KMS-11 (cell line): ENCODE measurements at regions not wholly inside any gene's neighbourhood (a gene's known extent, or its start where the extent isn't known, plus 50 kb on each side); places are given as distances from the start of the nearest gene placed in this dataset.

Experiments used
- H2AFZ ChIP-seq: fragments of 200-600 bp; sonication (generic); 2 replicates; pipeline ENCODE4 v1.6.1; 2016; ENCODE audit warnings: antibody characterized with exemption, mixed run types, low read depth
- H3K27ac ChIP-seq: fragments of 200-600 bp; sonication (generic); 2 replicates; pipeline ENCODE4 v1.6.1; 2016; ENCODE audit warnings: mild to moderate bottlenecking, mixed run types
- H3K27me3 ChIP-seq: fragments of 200-600 bp; sonication (generic); 2 replicates; pipeline ENCODE4 v1.6.1; 2017; ENCODE audit warnings: mild to moderate bottlenecking, low read depth, mixed run types, moderate library complexity; ENCODE audit not compliant: insufficient read depth
- H3K36me3 ChIP-seq: fragments of 200-600 bp; sonication (generic); 2 replicates; pipeline ENCODE4 v1.6.1; 2017; ENCODE audit warnings: mild to moderate bottlenecking, mixed run types; ENCODE audit not compliant: insufficient read depth
- H3K4me1 ChIP-seq: fragments of 200-600 bp; sonication (generic); 2 replicates; pipeline ENCODE4 v1.6.1; 2016; ENCODE audit warnings: mild to moderate bottlenecking, low read depth, mixed run types; ENCODE audit not compliant: poor library complexity, severe bottlenecking
- H3K4me2 ChIP-seq: fragments of 200-600 bp; sonication (generic); 2 replicates; pipeline ENCODE4 v1.7.0; 2016; ENCODE audit warnings: mild to moderate bottlenecking, mixed run types
- H3K4me3 ChIP-seq: fragments of 200-600 bp; sonication (generic); IDR thresholded peaks from 2 replicates; pipeline ENCODE4 v1.6.1; 2017; ENCODE audit warnings: low read depth, low read length, mixed read lengths; ENCODE audit not compliant: insufficient read depth
- H3K79me2 ChIP-seq: fragments of 200-600 bp; sonication (generic); 2 replicates; pipeline ENCODE4 v1.6.1; 2016; ENCODE audit warnings: low read depth, mixed run types; ENCODE audit not compliant: insufficient read depth
- H3K9ac ChIP-seq: fragments of 200-600 bp; sonication (generic); 2 replicates; pipeline ENCODE4 v1.6.1; 2016; ENCODE audit warnings: mild to moderate bottlenecking, mixed run types
- H4K20me1 ChIP-seq: fragments of 200-600 bp; sonication (generic); 2 replicates; pipeline ENCODE4 v1.6.1; 2016; ENCODE audit warnings: mild to moderate bottlenecking, mixed run types; ENCODE audit not compliant: insufficient read depth
- TF ChIP-seq, protein P1 (sequence below): fragments of 200-600 bp; sonication (generic); conservative IDR thresholded peaks from 2 replicates; pipeline ENCODE4 v1.6.1; 2017; ENCODE audit warnings: low read depth, mild to moderate bottlenecking, antibody characterized with exemption, low read length, moderate library complexity, mixed read lengths

DNA sequence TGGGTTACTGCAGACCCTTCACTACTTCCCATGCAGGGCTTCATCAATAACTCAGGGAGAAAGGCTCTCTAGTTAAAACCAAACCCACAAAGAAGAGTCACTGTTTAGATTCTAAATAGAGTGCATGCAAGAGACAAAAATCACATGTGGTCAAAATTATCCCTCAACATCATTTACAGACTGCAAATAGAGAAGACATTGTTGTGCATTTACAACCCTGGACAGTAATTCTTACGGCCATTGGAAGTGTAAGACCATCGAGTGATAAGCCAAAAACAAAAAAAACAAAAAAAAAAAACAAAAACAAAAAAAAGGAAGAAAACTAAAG, 93.4 kb downstream of the RASSF10 start:
- TF ChIP-seq, protein P1, sequence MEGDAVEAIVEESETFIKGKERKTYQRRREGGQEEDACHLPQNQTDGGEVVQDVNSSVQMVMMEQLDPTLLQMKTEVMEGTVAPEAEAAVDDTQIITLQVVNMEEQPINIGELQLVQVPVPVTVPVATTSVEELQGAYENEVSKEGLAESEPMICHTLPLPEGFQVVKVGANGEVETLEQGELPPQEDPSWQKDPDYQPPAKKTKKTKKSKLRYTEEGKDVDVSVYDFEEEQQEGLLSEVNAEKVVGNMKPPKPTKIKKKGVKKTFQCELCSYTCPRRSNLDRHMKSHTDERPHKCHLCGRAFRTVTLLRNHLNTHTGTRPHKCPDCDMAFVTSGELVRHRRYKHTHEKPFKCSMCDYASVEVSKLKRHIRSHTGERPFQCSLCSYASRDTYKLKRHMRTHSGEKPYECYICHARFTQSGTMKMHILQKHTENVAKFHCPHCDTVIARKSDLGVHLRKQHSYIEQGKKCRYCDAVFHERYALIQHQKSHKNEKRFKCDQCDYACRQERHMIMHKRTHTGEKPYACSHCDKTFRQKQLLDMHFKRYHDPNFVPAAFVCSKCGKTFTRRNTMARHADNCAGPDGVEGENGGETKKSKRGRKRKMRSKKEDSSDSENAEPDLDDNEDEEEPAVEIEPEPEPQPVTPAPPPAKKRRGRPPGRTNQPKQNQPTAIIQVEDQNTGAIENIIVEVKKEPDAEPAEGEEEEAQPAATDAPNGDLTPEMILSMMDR = no peak
- no peaks in the 10 kb centered on the region for H3K27me3 ChIP-seq

GRCh38 chr11:13102865-13103539, 93.9 kb downstream of the RASSF10 start:
- Histone ChIP-seq H3K79me2 (no peaks in the 10 kb centered on the region), H3K4me1 (no peaks in the 10 kb centered on the region), H3K9ac (no peak overlapping the region), H3K4me2 (no peak overlapping the region), H4K20me1 (no peaks in the 10 kb centered on the region), H3K4me3 (no peak overlapping the region), H3K36me3 (no peaks in the 10 kb centered on the region), H3K27ac (no peak overlapping the region), H3K27me3 (no peaks in the 10 kb centered on the region), H2AFZ (no peak overlapping the region)
- TF ChIP-seq, protein P1 = no peak

More for the DNA sequence above, 93.4 kb downstream of the RASSF10 start:
- Histone ChIP-seq H4K20me1 (no peaks in the 10 kb centered on the region), H3K4me2 (no peak overlapping the region), H3K36me3 (no peaks in the 10 kb centered on the region), H3K9ac (no peak overlapping the region), H2AFZ (no peak overlapping the region), H3K27ac (no peak overlapping the region), H3K4me1 (no peaks in the 10 kb centered on the region), H3K79me2 (no peaks in the 10 kb centered on the region), H3K4me3 (no peak overlapping the region)

GRCh38 chr11:13103962-13104554, 94.9 kb downstream of the RASSF10 start:
- H3K36me3 ChIP-seq = no peaks in the 10 kb centered on the region
- no peak overlapping the region for H3K4me2 ChIP-seq
- TF ChIP-seq, protein P1 = no peak
- H3K4me1 ChIP-seq = no peaks in the 10 kb centered on the region
- no peak overlapping the region for H2AFZ ChIP-seq
- no peak overlapping the region for H3K4me3 ChIP-seq
- H3K27ac ChIP-seq = no peak overlapping the region
- no peaks in the 10 kb centered on the region for H4K20me1 ChIP-seq
- H3K9ac ChIP-seq = no peak overlapping the region
- no peaks in the 10 kb centered on the region for H3K79me2 ChIP-seq
- no peaks in the 10 kb centered on the region for H3K27me3 ChIP-seq

- Histone ChIP-seq H4K20me1 (no peaks in the 10 kb centered on the region), H3K4me3 (no peak overlapping the region), H3K4me1 (no peaks in the 10 kb centered on the region), H3K79me2 (no peaks in the 10 kb centered on the region), H3K9ac (no peak overlapping the region), H3K4me2 (no peak overlapping the region), H3K27me3 (no peaks in the 10 kb centered on the region), H2AFZ (no peak overlapping the region), H3K36me3 (no peaks in the 10 kb centered on the region), H3K27ac (no peak overlapping the region)
- TF ChIP-seq, protein P1 = no peak
Measured at GRCh38 chr11:13104619-13105236, 95.6 kb downstream of the RASSF10 start.
